ENCODE measurements at regions not wholly inside any gene's neighbourhood (a gene's known extent, or its start where the extent isn't known, plus 50 kb on each side); places are given as distances from the start of the nearest gene placed in this dataset.
"Not testable (repeated sequence)": the region's sequence is repeated elsewhere in the genome, so short reads cannot be mapped to it uniquely, and the experiment has no call there.

- TF ChIP-seq HMGXB4 (CRISPR knock-in tag; IDR thresholded peaks at IDR 0.05) (no peak), ZNF671 (CRISPR knock-in tag; IDR thresholded peaks at IDR 0.05) (no peak)
These were observed 319.8 kb downstream of the HINT1 start (continued) for GRCh38 chr5:130845049-130845765.

- CTCF ChIA-PET, result no interaction called here
- POLR2A ChIA-PET, result no interaction called here
- peaks cover 7% of the 10 kb centered on the region; the same call in 1 of the 2 replicates for H3K4me1 Mint-ChIP-seq
- H3K9me3 Mint-ChIP-seq, result peaks cover 26% of the 10 kb centered on the region
- DNase-seq (ENCODE audit: low spot score) (no peak), ATAC-seq (no peak)
- no peaks in the 10 kb centered on the region for H3K27me3 Mint-ChIP-seq (ENCODE audit: low read depth)
- no peak for TF ChIP-seq ZNF281 (CRISPR knock-in tag; IDR thresholded peaks at IDR 0.05)
- TF ChIP-seq OVOL2 (CRISPR knock-in tag; IDR thresholded peaks at IDR 0.05; ENCODE audit: borderline replicate concordance), result no peak
- TF ChIP-seq ZBTB21 (CRISPR knock-in tag; IDR thresholded peaks at IDR 0.05; ENCODE audit: borderline replicate concordance), result no peak
- TF ChIP-seq PRDM15 (CRISPR knock-in tag; IDR thresholded peaks at IDR 0.05), result no peak
- TF ChIP-seq HMGA2 (CRISPR knock-in tag; IDR thresholded peaks at IDR 0.05), result no peak
- TF ChIP-seq ZNF423 (CRISPR knock-in tag; IDR thresholded peaks at IDR 0.05), result no peak
- no peak overlapping the region for H3K4me3 Mint-ChIP-seq
- H3K36me3 Mint-ChIP-seq, result peaks cover under 1% of the 10 kb centered on the region; the same call in 1 of the 2 replicates
- no peak overlapping the region for H3K27ac Mint-ChIP-seq
These were observed 328.1 kb downstream of the HINT1 start for GRCh38 chr5:130836729-130837649.

GRCh38 chr5:130817598-130818384, 347.3 kb downstream of the HINT1 start:
- not testable (repeated sequence) for H3K27me3 Mint-ChIP-seq (ENCODE audit: low read depth); ATAC-seq
- TF ChIP-seq ZNF281 (CRISPR knock-in tag; IDR thresholded peaks at IDR 0.05) (peak; percentile 82; the same call in 1 of the 2 replicates), FOXK1 (CRISPR knock-in tag; IDR thresholded peaks at IDR 0.05) (peak; percentile 75), ZNF416 (CRISPR knock-in tag; IDR thresholded peaks at IDR 0.05) (0 out of 2 replicates have a peak, but pooled peaks have one; percentile 18), FOXP1 (CRISPR knock-in tag; IDR thresholded peaks at IDR 0.05; ENCODE audit: borderline replicate concordance) (peak; percentile 53; the same call in 1 of the 2 replicates)
- peak overlapping the region; percentile 60 for H3K27ac Mint-ChIP-seq
- H3K4me1 Mint-ChIP-seq, result peaks cover 17% of the 10 kb centered on the region
- H3K9me3 Mint-ChIP-seq, result peaks cover 43% of the 10 kb centered on the region
- ChIA-PET POLR2A (interaction anchor here (0.6 kb wide), 1 partner anchor 649 kb away, joined by 3 read pairs; no protein-coding TSS in a partner anchor), CTCF (interaction anchor here (1.4 kb wide), 1 partner anchor 54 kb away, joined by 4 read pairs; no protein-coding TSS in a partner anchor)
- peak overlapping the region; percentile 55 for H3K4me3 Mint-ChIP-seq
- peaks cover 28% of the 10 kb centered on the region for H3K36me3 Mint-ChIP-seq
- peak; percentile 78 for DNase-seq (ENCODE audit: low spot score)
